ENCODE measurements at regions not wholly inside any gene's neighbourhood (a gene's known extent, or its start where the extent isn't known, plus 50 kb on each side); places are given as distances from the start of the nearest gene placed in this dataset.

DNA sequence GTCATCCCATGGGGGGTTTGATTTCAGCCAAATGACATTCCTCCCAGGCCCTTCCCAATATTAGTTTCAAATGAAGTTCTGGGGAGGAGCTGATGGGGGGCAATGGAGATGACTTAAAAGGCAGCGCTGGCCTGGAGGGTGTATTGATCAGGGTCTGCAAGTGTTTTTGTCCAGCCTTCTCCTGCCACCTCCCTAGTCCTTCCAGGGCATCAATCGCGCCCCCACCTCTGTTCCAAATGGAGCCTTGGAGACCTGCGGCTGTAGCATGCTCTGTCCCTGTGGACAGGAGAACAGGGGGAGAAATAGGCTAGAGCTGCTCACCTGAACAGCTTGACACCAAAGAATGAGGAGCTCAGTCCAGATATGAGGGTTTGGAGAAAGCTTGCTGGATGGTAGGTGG lies 386.8 kb upstream of the PODXL start:
- peaks cover 0 to 2% (median 0%) of the 10 kb centered on the region in 3 donors for H3K9me3 ChIP-seq (ENCODE audit: control extremely low read depth in 1 of 3, control insufficient read depth in 2 of 3, insufficient read depth in 1 of 3, low read length in 2 of 3)
- WGBS (ENCODE audit: insufficient coverage), result 100% methylated on average over 3 of the region's 4 CpGs
- no peak overlapping the region for H2AFZ ChIP-seq (ENCODE audit: insufficient read depth, low read depth, low read length, poor library complexity, severe bottlenecking)
- Mint-ChIP-seq H3K27me3 (peaks cover 32% of the 10 kb centered on the region), H3K27ac (no peak overlapping the region), H3K4me1 (no peaks in the 10 kb centered on the region), H3K9me3 (ENCODE audit: insufficient read depth) (peaks cover 2% of the 10 kb centered on the region), H3K4me3 (no peak overlapping the region)
- H4K20me1 ChIP-seq (ENCODE audit: control insufficient read depth, insufficient read depth, low read length, poor library complexity, severe bottlenecking), result no peaks in the 10 kb centered on the region
- ChIA-PET CTCF (no interaction called here), POLR2A (no interaction called here)
- ATAC-seq (ENCODE audit: low read depth), result no peak
- H3K27ac ChIP-seq (ENCODE audit: low read length in 2 of 2), result no peak overlapping the region
- TF ChIP-seq CTCF (IDR thresholded peaks at IDR 0.05), result no peak
- no peak for DNase-seq
- H3K4me3 ChIP-seq (ENCODE audit: control extremely low read depth in 1 of 5, extremely low read depth in 1 of 5, insufficient read depth in 1 of 5, low read depth in 2 of 5, low read length in 4 of 5), result no peak overlapping the region
- no peak overlapping the region for H3K9ac ChIP-seq (ENCODE audit: low read length)
- intact Hi-C loops (cut with micrococcal nuclease), result no loop called here
- H3K4me1 ChIP-seq (ENCODE audit: control insufficient read depth in 2 of 2, insufficient read depth in 2 of 2, low read length in 2 of 2), result no peaks in the 10 kb centered on the region
- H3K36me3 ChIP-seq (replicated peaks in 1 of 2; ENCODE audit: control extremely low read depth in 1 of 2, control insufficient read depth in 1 of 2, extremely low read depth in 1 of 2, insufficient read depth in 2 of 2, low read length in 1 of 2), result no peaks in the 10 kb centered on the region
- H3K79me2 ChIP-seq (ENCODE audit: control insufficient read depth, insufficient read depth, low read length), result no peaks in the 10 kb centered on the region
- peaks cover 0 to 17% (median 4%) of the 10 kb centered on the region in 4 experiments for H3K27me3 ChIP-seq (replicated peaks in 1 of 4; ENCODE audit: control extremely low read depth in 1 of 4, control insufficient read depth in 3 of 4, insufficient read depth in 4 of 4, low read length in 3 of 4)
- H3K4me2 ChIP-seq (replicated peaks; ENCODE audit: low read depth, low read length, poor library complexity, severe bottlenecking), result no peak overlapping the region

GRCh38 chr7:131942287-131943150 lies 386.1 kb upstream of the PODXL start:
- Histone ChIP-seq H3K9ac (ENCODE audit: low read length) (no peak overlapping the region), H3K27me3 (replicated peaks in 1 of 4; ENCODE audit: control extremely low read depth in 1 of 4, control insufficient read depth in 3 of 4, insufficient read depth in 4 of 4, low read length in 3 of 4) (peaks cover 0 to 17% (median 4%) of the 10 kb centered on the region in 4 experiments), H3K4me1 (ENCODE audit: control insufficient read depth in 2 of 2, insufficient read depth in 2 of 2, low read length in 2 of 2) (no peaks in the 10 kb centered on the region), H3K27ac (ENCODE audit: low read length in 2 of 2) (no peak overlapping the region), H3K4me3 (ENCODE audit: control extremely low read depth in 1 of 5, extremely low read depth in 1 of 5, insufficient read depth in 1 of 5, low read depth in 2 of 5, low read length in 4 of 5) (no peak overlapping the region), H3K36me3 (replicated peaks in 1 of 2; ENCODE audit: control extremely low read depth in 1 of 2, control insufficient read depth in 1 of 2, extremely low read depth in 1 of 2, insufficient read depth in 2 of 2, low read length in 1 of 2) (no peaks in the 10 kb centered on the region), H4K20me1 (ENCODE audit: control insufficient read depth, insufficient read depth, low read length, poor library complexity, severe bottlenecking) (no peaks in the 10 kb centered on the region), H2AFZ (ENCODE audit: insufficient read depth, low read depth, low read length, poor library complexity, severe bottlenecking) (no peak overlapping the region), H3K79me2 (ENCODE audit: control insufficient read depth, insufficient read depth, low read length) (no peaks in the 10 kb centered on the region), H3K4me2 (replicated peaks; ENCODE audit: low read depth, low read length, poor library complexity, severe bottlenecking) (no peak overlapping the region), H3K9me3 (ENCODE audit: control extremely low read depth in 1 of 3, control insufficient read depth in 2 of 3, insufficient read depth in 1 of 3, low read length in 2 of 3) (peaks cover 0 to 2% (median 0%) of the 10 kb centered on the region in 3 donors)
- no peaks in the 10 kb centered on the region for H3K4me1 Mint-ChIP-seq
- ChIA-PET CTCF (no interaction called here), POLR2A (no interaction called here)
- H3K27me3 Mint-ChIP-seq, result peaks cover 32% of the 10 kb centered on the region
- no peak for ATAC-seq (ENCODE audit: low read depth)
- H3K4me3 Mint-ChIP-seq, result no peak overlapping the region
- no peak for DNase-seq
- peaks cover 2% of the 10 kb centered on the region for H3K9me3 Mint-ChIP-seq (ENCODE audit: insufficient read depth)
- intact Hi-C loops (cut with micrococcal nuclease), result no loop called here
- H3K27ac Mint-ChIP-seq, result no peak overlapping the region
- no peak for TF ChIP-seq EZH2 (IDR thresholded peaks at IDR 0.05; ENCODE audit: borderline replicate concordance, insufficient read depth, low read depth, low read length, poor library complexity, severe bottlenecking)
- no peak for TF ChIP-seq CTCF (IDR thresholded peaks at IDR 0.05)
- 92% methylated on average over 9 of the region's 11 CpGs for WGBS (ENCODE audit: insufficient coverage)
